ENCODE measurements at regions not wholly inside any gene's neighbourhood (a gene's known extent, or its start where the extent isn't known, plus 50 kb on each side); places are given as distances from the start of the nearest gene placed in this dataset.

GRCh38 chr1:30475201-30475600, 248.2 kb downstream of the MATN1 start:
- peaks cover 2% of the 10 kb centered on the region for H3K36me3 Mint-ChIP-seq (ENCODE audit: low read depth)
- H3K27me3 ChIP-seq (ENCODE audit: control insufficient read depth, insufficient read depth, low read length, poor library complexity, severe bottlenecking): no peaks in the 10 kb centered on the region
- H3K27ac ChIP-seq (ENCODE audit: low read depth, low read length): no peak overlapping the region
- no peak for TF ChIP-seq CTCF (conservative IDR thresholded peaks at IDR 0.05)
- no peaks in the 10 kb centered on the region for H3K36me3 ChIP-seq (ENCODE audit: control insufficient read depth, insufficient read depth, low read length)
- 92 to 94% methylated on average over 8 to 9 of the region's 9 CpGs for whole genome bisulfite sequencing, 2 experiments (ENCODE audit: insufficient coverage in 1 of 2, insufficient read length in 1 of 2)
- H3K4me1 Mint-ChIP-seq: no peaks in the 10 kb centered on the region
- DNase-seq: no peak
- peaks cover 9% of the 10 kb centered on the region for H3K9me3 Mint-ChIP-seq
- H3K4me1 ChIP-seq (ENCODE audit: control insufficient read depth, insufficient read depth, low read length): no peaks in the 10 kb centered on the region
- no peak overlapping the region for H3K9ac ChIP-seq (ENCODE audit: extremely low read depth, low read length, poor library complexity, severe bottlenecking)
- H3K4me3 Mint-ChIP-seq: no peak overlapping the region
- H3K27ac Mint-ChIP-seq: no peak overlapping the region
- H3K9me3 ChIP-seq (ENCODE audit: control insufficient read depth, low read length): peaks cover 2% of the 10 kb centered on the region
- peaks cover 15% of the 10 kb centered on the region for H3K27me3 Mint-ChIP-seq (ENCODE audit: insufficient read depth)
- no peak overlapping the region for H3K4me3 ChIP-seq (ENCODE audit: low read length)

- Histone ChIP-seq H3K9me3 (ENCODE audit: control insufficient read depth, low read length) (no peaks in the 10 kb centered on the region), H3K4me1 (ENCODE audit: control insufficient read depth, insufficient read depth, low read length) (no peaks in the 10 kb centered on the region), H3K36me3 (ENCODE audit: control insufficient read depth, insufficient read depth, low read length) (no peaks in the 10 kb centered on the region), H3K27me3 (ENCODE audit: control insufficient read depth, insufficient read depth, low read length, poor library complexity, severe bottlenecking) (no peaks in the 10 kb centered on the region), H3K4me3 (ENCODE audit: low read length) (no peak overlapping the region), H3K27ac (ENCODE audit: low read depth, low read length) (no peak overlapping the region), H3K9ac (ENCODE audit: extremely low read depth, low read length, poor library complexity, severe bottlenecking) (no peak overlapping the region)
- H3K9me3 Mint-ChIP-seq: peaks cover 5% of the 10 kb centered on the region
- WGBS, 2 experiments (ENCODE audit: insufficient coverage in 1 of 2, insufficient read length in 1 of 2): 88 to 92% methylated on average over 8 to 9 of the region's 9 CpGs
- H3K36me3 Mint-ChIP-seq (ENCODE audit: low read depth): no peaks in the 10 kb centered on the region
- peaks cover 14% of the 10 kb centered on the region for H3K27me3 Mint-ChIP-seq (ENCODE audit: insufficient read depth)
- no peak for TF ChIP-seq CTCF (conservative IDR thresholded peaks at IDR 0.05)
- no peaks in the 10 kb centered on the region for H3K4me1 Mint-ChIP-seq
- DNase-seq: no peak
- H3K27ac Mint-ChIP-seq: no peak overlapping the region
- H3K4me3 Mint-ChIP-seq: no peak overlapping the region
Observed at GRCh38 chr1:30474818-30475200, 248.6 kb downstream of the MATN1 start.

- no peaks in the 10 kb centered on the region for H3K9me3 ChIP-seq (ENCODE audit: control insufficient read depth, low read length)
- Mint-ChIP-seq H3K4me1 (no peaks in the 10 kb centered on the region), H3K36me3 (ENCODE audit: low read depth) (no peaks in the 10 kb centered on the region), H3K27me3 (ENCODE audit: insufficient read depth) (peaks cover 14% of the 10 kb centered on the region), H3K4me3 (no peak overlapping the region), H3K9me3 (peaks cover 2% of the 10 kb centered on the region), H3K27ac (no peak overlapping the region)
- no peaks in the 10 kb centered on the region for H3K4me1 ChIP-seq (ENCODE audit: control insufficient read depth, insufficient read depth, low read length)
- no peak for TF ChIP-seq CTCF (conservative IDR thresholded peaks at IDR 0.05)
- H3K27me3 ChIP-seq (ENCODE audit: control insufficient read depth, insufficient read depth, low read length, poor library complexity, severe bottlenecking): no peaks in the 10 kb centered on the region
- 87 to 91% methylated on average over 7 to 8 of the region's 8 CpGs for WGBS, 2 experiments (ENCODE audit: insufficient coverage in 1 of 2, insufficient read length in 1 of 2)
- H3K36me3 ChIP-seq (ENCODE audit: control insufficient read depth, insufficient read depth, low read length): no peaks in the 10 kb centered on the region
- H3K27ac ChIP-seq (ENCODE audit: low read depth, low read length): no peak overlapping the region
- no peak overlapping the region for H3K9ac ChIP-seq (ENCODE audit: extremely low read depth, low read length, poor library complexity, severe bottlenecking)
- no peak for DNase-seq
- H3K4me3 ChIP-seq (ENCODE audit: low read length): no peak overlapping the region
Observed at GRCh38 chr1:30473922-30474817, 249.2 kb downstream of the MATN1 start.

Measured in endodermal cell (in vitro differentiated cells).